ENCODE measurements at regions not wholly inside any gene's neighbourhood (a gene's known extent, or its start where the extent isn't known, plus 50 kb on each side); places are given as distances from the start of the nearest gene placed in this dataset.

DNA sequence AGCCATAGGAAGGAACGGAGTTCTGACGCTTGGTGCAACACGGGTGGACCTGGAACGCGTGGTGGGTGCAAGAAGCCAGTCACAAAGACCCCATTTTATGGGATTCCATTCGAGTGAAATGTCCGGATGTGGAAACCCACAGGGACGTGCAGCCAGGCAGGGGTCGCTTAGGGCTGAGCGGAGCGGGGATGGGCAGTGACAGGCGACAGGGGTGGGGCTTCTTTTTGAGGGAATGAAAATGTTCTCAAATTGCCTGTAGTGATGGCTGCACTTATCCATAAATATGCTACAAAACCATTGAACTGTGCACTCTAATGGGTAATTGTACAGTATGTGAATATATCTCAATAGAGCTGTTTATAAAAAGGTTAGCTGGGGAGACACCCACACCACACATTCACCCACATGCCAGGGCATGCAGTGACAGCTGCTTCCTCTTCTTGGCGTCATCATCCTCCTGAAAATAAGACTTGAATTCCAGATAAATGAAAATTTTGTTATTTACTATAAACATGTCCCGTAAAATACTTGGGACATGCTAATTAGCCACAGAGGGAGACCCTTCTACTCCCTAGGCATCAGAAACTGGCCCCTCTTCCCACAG lies 71.3 kb upstream of the OLFM1 start:
- TF ChIP-seq SUZ12 (IDR thresholded peaks at IDR 0.05): no peak
- TF ChIP-seq HDGF (IDR thresholded peaks at IDR 0.05; ENCODE audit: borderline replicate concordance): no peak
- no peak for TF ChIP-seq FOXM1 (IDR thresholded peaks at IDR 0.05; ENCODE audit: borderline replicate concordance)
- no peak for TF ChIP-seq L3MBTL2 (conservative IDR thresholded peaks at IDR 0.05)
- no peak for TF ChIP-seq CTBP1 (IDR thresholded peaks at IDR 0.05; ENCODE audit: borderline replicate concordance)

Measured in HEK293T (cell line).